ENCODE measurements at regions not wholly inside any gene's neighbourhood (a gene's known extent, or its start where the extent isn't known, plus 50 kb on each side); places are given as distances from the start of the nearest gene placed in this dataset.

GRCh38 chr20:11003341-11003740 is 329.5 kb upstream of the JAG1 start:
- TF ChIP-seq CTCF (conservative IDR thresholded peaks at IDR 0.05) = no peak
- no peak overlapping the region for H3K4me3 Mint-ChIP-seq
- no peak overlapping the region for H3K27ac Mint-ChIP-seq (ENCODE audit: unreplicated experiment)
- DNase-seq (ENCODE audit: low read depth, low spot score) = no peak
- H3K9me3 Mint-ChIP-seq = peaks cover 7% of the 10 kb centered on the region
- no peaks in the 10 kb centered on the region for H3K27me3 Mint-ChIP-seq (ENCODE audit: low read depth)
- peaks cover 8% of the 10 kb centered on the region for H3K36me3 Mint-ChIP-seq (ENCODE audit: low read depth)
- H3K4me1 Mint-ChIP-seq = peaks cover 1% of the 10 kb centered on the region

GRCh38 chr20:11008444-11009033 is 334.7 kb upstream of the JAG1 start:
- Mint-ChIP-seq H3K4me1 (peaks cover 8% of the 10 kb centered on the region), H3K27me3 (ENCODE audit: low read depth) (no peaks in the 10 kb centered on the region), H3K9me3 (peaks cover 11% of the 10 kb centered on the region), H3K27ac (ENCODE audit: unreplicated experiment) (no peak overlapping the region), H3K4me3 (no peak overlapping the region), H3K36me3 (ENCODE audit: low read depth) (peaks cover 8% of the 10 kb centered on the region)
- no peak for TF ChIP-seq CTCF (conservative IDR thresholded peaks at IDR 0.05)
- DNase-seq (ENCODE audit: low read depth, low spot score) = no peak

- Mint-ChIP-seq H3K4me3 (no peak overlapping the region), H3K4me1 (peaks cover 8% of the 10 kb centered on the region), H3K36me3 (ENCODE audit: low read depth) (peaks cover 2% of the 10 kb centered on the region), H3K9me3 (peaks cover 7% of the 10 kb centered on the region), H3K27ac (ENCODE audit: unreplicated experiment) (no peak overlapping the region), H3K27me3 (ENCODE audit: low read depth) (no peaks in the 10 kb centered on the region)
- no peak for DNase-seq (ENCODE audit: low read depth, low spot score)
- no peak for TF ChIP-seq CTCF (conservative IDR thresholded peaks at IDR 0.05)
Observed at GRCh38 chr20:11011653-11012052, 337.9 kb upstream of the JAG1 start.

DNA sequence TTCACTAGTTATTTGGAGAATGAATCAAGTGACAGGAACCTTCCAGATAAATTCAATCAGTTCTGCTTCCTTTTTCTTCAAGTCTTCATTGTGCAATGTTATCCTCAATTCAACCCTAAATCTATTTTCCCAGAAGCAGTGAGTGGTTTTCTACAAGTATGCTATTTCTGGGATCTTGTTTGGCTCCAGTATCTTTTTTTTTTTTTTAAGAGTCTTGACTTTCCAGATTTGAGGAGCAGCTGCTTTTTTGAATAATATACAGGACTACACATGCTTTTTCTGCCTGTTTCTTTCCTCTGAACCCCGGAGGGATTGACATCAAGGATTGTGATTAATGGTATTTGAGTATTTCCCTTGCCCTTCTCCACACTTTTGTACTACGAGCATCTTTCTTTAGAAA is 339.2 kb upstream of the JAG1 start:
- no peak overlapping the region for H3K4me3 Mint-ChIP-seq

DNA sequence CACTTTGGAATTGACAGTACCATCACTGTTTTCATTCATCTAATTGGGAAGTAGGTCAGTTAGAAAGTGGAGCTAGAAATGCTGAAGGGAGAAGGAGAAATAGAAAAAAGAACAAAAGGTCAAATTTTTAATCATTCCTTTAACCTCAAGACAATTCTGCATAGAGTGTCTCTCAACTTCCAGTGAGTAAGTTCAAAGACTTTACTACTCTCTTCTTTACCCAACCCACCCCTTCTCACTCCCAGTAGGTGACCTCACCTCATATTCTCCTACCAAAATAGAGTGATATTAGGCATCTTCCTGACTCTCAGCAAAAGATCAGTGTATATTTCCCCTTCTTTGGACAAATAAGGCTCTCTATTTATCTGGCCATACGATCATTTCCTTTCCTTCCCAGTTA is 340.0 kb upstream of the JAG1 start:
- Mint-ChIP-seq H3K36me3 (ENCODE audit: low read depth) (no peaks in the 10 kb centered on the region), H3K4me1 (peaks cover 2% of the 10 kb centered on the region), H3K9me3 (peaks cover 4% of the 10 kb centered on the region), H3K4me3 (no peak overlapping the region), H3K27me3 (ENCODE audit: low read depth) (no peaks in the 10 kb centered on the region), H3K27ac (ENCODE audit: unreplicated experiment) (no peak overlapping the region)
- DNase-seq (ENCODE audit: low read depth, low spot score) = no peak
- no peak for TF ChIP-seq CTCF (conservative IDR thresholded peaks at IDR 0.05)

More for the DNA sequence above, 339.2 kb upstream of the JAG1 start:
- no peak for DNase-seq (ENCODE audit: low read depth, low spot score)
- Mint-ChIP-seq H3K27me3 (ENCODE audit: low read depth) (no peaks in the 10 kb centered on the region), H3K36me3 (ENCODE audit: low read depth) (no peaks in the 10 kb centered on the region), H3K9me3 (peaks cover 4% of the 10 kb centered on the region), H3K4me1 (peaks cover 8% of the 10 kb centered on the region), H3K27ac (ENCODE audit: unreplicated experiment) (no peak overlapping the region)
- TF ChIP-seq CTCF (conservative IDR thresholded peaks at IDR 0.05) = no peak

Measured in neural crest cell (in vitro differentiated cells).